ENCODE measurements at regions not wholly inside any gene's neighbourhood (a gene's known extent, or its start where the extent isn't known, plus 50 kb on each side); places are given as distances from the start of the nearest gene placed in this dataset.
"Not testable (repeated sequence)": the region's sequence is repeated elsewhere in the genome, so short reads cannot be mapped to it uniquely, and the experiment has no call there.

GRCh38 chr2:49714454-49714853 lies 560.1 kb upstream of the FSHR start:
- no peak overlapping the region for H3K9ac ChIP-seq (ENCODE audit: low read length)
- no peak overlapping the region for H4K8ac ChIP-seq (ENCODE audit: low read length)
- no peaks in the 10 kb centered on the region for H3K4me1 ChIP-seq (ENCODE audit: control insufficient read depth, insufficient read depth, low read depth, low read length)
- no peaks in the 10 kb centered on the region for H3K27me3 ChIP-seq (ENCODE audit: control insufficient read depth in 1 of 2, insufficient read depth in 1 of 2, low read length in 2 of 2)
- no peak overlapping the region for H2AFZ ChIP-seq (ENCODE audit: low read depth, low read length)
- no peak overlapping the region for H2AK5ac ChIP-seq (ENCODE audit: low read length, severe bottlenecking)
- H3K79me1 ChIP-seq (replicated peaks; ENCODE audit: low read length, poor library complexity, severe bottlenecking) = no peaks in the 10 kb centered on the region
- H2BK15ac ChIP-seq (ENCODE audit: low read depth, poor library complexity, severe bottlenecking) = no peak overlapping the region
- H3K4ac ChIP-seq (ENCODE audit: low read depth in 1 of 2, low read length in 2 of 2) = no peak overlapping the region
- H4K91ac ChIP-seq (ENCODE audit: low read length) = no peak overlapping the region
- 92% methylated on average over 1 of the region's 2 CpGs for WGBS
- H2BK120ac ChIP-seq (ENCODE audit: low read depth, low read length) = no peak overlapping the region
- H3K18ac ChIP-seq (ENCODE audit: low read depth in 1 of 2, low read length in 2 of 2) = no peak overlapping the region
- H2BK12ac ChIP-seq (ENCODE audit: low read length in 2 of 2) = no peak overlapping the region
- no peak overlapping the region for H3K4me2 ChIP-seq (ENCODE audit: low read length, poor library complexity, severe bottlenecking)
- no peak overlapping the region for H3K4me3 ChIP-seq (ENCODE audit: insufficient read depth in 1 of 2, low read depth in 1 of 2, low read length in 2 of 2)
- DNase-seq = no peak
- H3K36me3 ChIP-seq (ENCODE audit: control insufficient read depth in 1 of 2, insufficient read depth in 2 of 2, low read depth in 1 of 2, low read length in 2 of 2) = no peaks in the 10 kb centered on the region
- H3K14ac ChIP-seq (ENCODE audit: low read length in 2 of 2) = no peak overlapping the region
- no peak overlapping the region for H3K23ac ChIP-seq (ENCODE audit: low read length in 2 of 2)
- no peaks in the 10 kb centered on the region for H3K9me3 ChIP-seq (ENCODE audit: control insufficient read depth, low read length)
- H2BK5ac ChIP-seq (ENCODE audit: low read depth, low read length, poor library complexity, severe bottlenecking) = no peak overlapping the region
- H3K27ac ChIP-seq (ENCODE audit: low read length, poor library complexity, severe bottlenecking) = no peak overlapping the region

GRCh38 chr2:49702740-49703139 lies 548.4 kb upstream of the FSHR start:
- Histone ChIP-seq H2BK120ac (ENCODE audit: low read depth, low read length) (no peak overlapping the region), H2BK12ac (ENCODE audit: low read length in 2 of 2) (no peak overlapping the region), H3K4me2 (ENCODE audit: low read length, poor library complexity, severe bottlenecking) (no peak overlapping the region), H3K4ac (ENCODE audit: low read depth in 1 of 2, low read length in 2 of 2) (no peak overlapping the region), H3K4me1 (ENCODE audit: control insufficient read depth, insufficient read depth, low read depth, low read length) (no peaks in the 10 kb centered on the region), H3K27ac (ENCODE audit: low read length, poor library complexity, severe bottlenecking) (no peak overlapping the region), H4K91ac (ENCODE audit: low read length) (no peak overlapping the region), H4K8ac (ENCODE audit: low read length) (no peak overlapping the region), H3K36me3 (ENCODE audit: control insufficient read depth in 1 of 2, insufficient read depth in 2 of 2, low read depth in 1 of 2, low read length in 2 of 2) (no peaks in the 10 kb centered on the region), H2AK5ac (ENCODE audit: low read length, severe bottlenecking) (no peak overlapping the region), H3K14ac (ENCODE audit: low read length in 2 of 2) (no peak overlapping the region), H3K18ac (ENCODE audit: low read depth in 1 of 2, low read length in 2 of 2) (no peak overlapping the region), H3K9me3 (ENCODE audit: control insufficient read depth, low read length) (no peaks in the 10 kb centered on the region), H3K23ac (ENCODE audit: low read length in 2 of 2) (no peak overlapping the region), H3K27me3 (ENCODE audit: control insufficient read depth in 1 of 2, insufficient read depth in 1 of 2, low read length in 2 of 2) (no peaks in the 10 kb centered on the region), H3K4me3 (ENCODE audit: insufficient read depth in 1 of 2, low read depth in 1 of 2, low read length in 2 of 2) (no peak overlapping the region), H2BK5ac (ENCODE audit: low read depth, low read length, poor library complexity, severe bottlenecking) (no peak overlapping the region), H3K9ac (ENCODE audit: low read length) (no peak overlapping the region), H2BK15ac (ENCODE audit: low read depth, poor library complexity, severe bottlenecking) (no peak overlapping the region), H2AFZ (ENCODE audit: low read depth, low read length) (no peak overlapping the region), H3K79me1 (replicated peaks; ENCODE audit: low read length, poor library complexity, severe bottlenecking) (no peaks in the 10 kb centered on the region)
- WGBS = 84% methylated on average over 3 of the region's 3 CpGs
- no peak for DNase-seq

- Histone ChIP-seq H2BK120ac (ENCODE audit: low read depth, low read length) (no peak overlapping the region), H3K4me3 (ENCODE audit: insufficient read depth in 1 of 2, low read depth in 1 of 2, low read length in 2 of 2) (no peak overlapping the region), H4K8ac (ENCODE audit: low read length) (no peak overlapping the region), H2BK15ac (ENCODE audit: low read depth, poor library complexity, severe bottlenecking) (no peak overlapping the region), H3K27me3 (ENCODE audit: control insufficient read depth in 1 of 2, insufficient read depth in 1 of 2, low read length in 2 of 2) (no peaks in the 10 kb centered on the region), H4K91ac (ENCODE audit: low read length) (no peak overlapping the region), H3K18ac (ENCODE audit: low read depth in 1 of 2, low read length in 2 of 2) (no peak overlapping the region), H3K23ac (ENCODE audit: low read length in 2 of 2) (no peak overlapping the region), H3K4me2 (ENCODE audit: low read length, poor library complexity, severe bottlenecking) (no peak overlapping the region), H3K14ac (ENCODE audit: low read length in 2 of 2) (no peak overlapping the region), H3K79me1 (replicated peaks; ENCODE audit: low read length, poor library complexity, severe bottlenecking) (no peaks in the 10 kb centered on the region), H3K9ac (ENCODE audit: low read length) (no peak overlapping the region), H2BK12ac (ENCODE audit: low read length in 2 of 2) (no peak overlapping the region), H3K4me1 (ENCODE audit: control insufficient read depth, insufficient read depth, low read depth, low read length) (no peaks in the 10 kb centered on the region), H2BK5ac (ENCODE audit: low read depth, low read length, poor library complexity, severe bottlenecking) (no peak overlapping the region), H3K4ac (ENCODE audit: low read depth in 1 of 2, low read length in 2 of 2) (no peak overlapping the region), H3K36me3 (ENCODE audit: control insufficient read depth in 1 of 2, insufficient read depth in 2 of 2, low read depth in 1 of 2, low read length in 2 of 2) (no peaks in the 10 kb centered on the region), H2AK5ac (ENCODE audit: low read length, severe bottlenecking) (no peak overlapping the region), H3K9me3 (ENCODE audit: control insufficient read depth, low read length) (no peaks in the 10 kb centered on the region), H3K27ac (ENCODE audit: low read length, poor library complexity, severe bottlenecking) (no peak overlapping the region), H2AFZ (ENCODE audit: low read depth, low read length) (no peak overlapping the region)
- DNase-seq = no peak
Measured at GRCh38 chr2:49693961-49694360, 539.6 kb upstream of the FSHR start.

- not testable (repeated sequence) for H3K23ac ChIP-seq (ENCODE audit: low read length in 2 of 2); H2AFZ ChIP-seq (ENCODE audit: low read depth, low read length); H3K36me3 ChIP-seq (ENCODE audit: control insufficient read depth in 1 of 2, insufficient read depth in 2 of 2, low read depth in 1 of 2, low read length in 2 of 2); H3K4ac ChIP-seq (ENCODE audit: low read depth in 1 of 2, low read length in 2 of 2); H4K8ac ChIP-seq (ENCODE audit: low read length); H3K4me2 ChIP-seq (ENCODE audit: low read length, poor library complexity, severe bottlenecking); H3K14ac ChIP-seq (ENCODE audit: low read length in 2 of 2); H2BK12ac ChIP-seq (ENCODE audit: low read length in 2 of 2); H3K79me1 ChIP-seq (replicated peaks; ENCODE audit: low read length, poor library complexity, severe bottlenecking); H3K9me3 ChIP-seq (ENCODE audit: control insufficient read depth, low read length); H3K9ac ChIP-seq (ENCODE audit: low read length); H3K18ac ChIP-seq (ENCODE audit: low read depth in 1 of 2, low read length in 2 of 2); H2BK15ac ChIP-seq (ENCODE audit: low read depth, poor library complexity, severe bottlenecking); H3K4me3 ChIP-seq (ENCODE audit: insufficient read depth in 1 of 2, low read depth in 1 of 2, low read length in 2 of 2); H2BK5ac ChIP-seq (ENCODE audit: low read depth, low read length, poor library complexity, severe bottlenecking); DNase-seq; H3K27me3 ChIP-seq (ENCODE audit: control insufficient read depth in 1 of 2, insufficient read depth in 1 of 2, low read length in 2 of 2); H3K27ac ChIP-seq (ENCODE audit: low read length, poor library complexity, severe bottlenecking); H4K91ac ChIP-seq (ENCODE audit: low read length); H2AK5ac ChIP-seq (ENCODE audit: low read length, severe bottlenecking); H2BK120ac ChIP-seq (ENCODE audit: low read depth, low read length); H3K4me1 ChIP-seq (ENCODE audit: control insufficient read depth, insufficient read depth, low read depth, low read length)
- WGBS = no CpG with 5 or more reads among the region's 2 CpGs
Measured at GRCh38 chr2:49692022-49692421, 537.7 kb upstream of the FSHR start.

Measured in mesenchymal stem cell (in vitro differentiated cells and primary cell).